Left lobe of liver (tissue), 2 donors: ENCODE measurements at regions not wholly inside any gene's neighbourhood (a gene's known extent, or its start where the extent isn't known, plus 50 kb on each side); places are given as distances from the start of the nearest gene placed in this dataset.

Experiments
- ATAC-seq: fragments of 200-7000 bp; cut with Tn5 transposase; one replicate; pipeline ENCODE4 v1.9.1; 2020; ENCODE audit warnings: mild to moderate bottlenecking, moderate library complexity
- DNase-seq: peaks from one replicate; pipeline ENCODE4 v3.0.0-alpha.2; 2020; ENCODE audit warnings: low spot score
- donor health status: DM: no; HTN: no; CAD: no; lungs with moderate emphysema.
- donor health status: DM: no; HTN: yes; CAD: no.

DNA sequence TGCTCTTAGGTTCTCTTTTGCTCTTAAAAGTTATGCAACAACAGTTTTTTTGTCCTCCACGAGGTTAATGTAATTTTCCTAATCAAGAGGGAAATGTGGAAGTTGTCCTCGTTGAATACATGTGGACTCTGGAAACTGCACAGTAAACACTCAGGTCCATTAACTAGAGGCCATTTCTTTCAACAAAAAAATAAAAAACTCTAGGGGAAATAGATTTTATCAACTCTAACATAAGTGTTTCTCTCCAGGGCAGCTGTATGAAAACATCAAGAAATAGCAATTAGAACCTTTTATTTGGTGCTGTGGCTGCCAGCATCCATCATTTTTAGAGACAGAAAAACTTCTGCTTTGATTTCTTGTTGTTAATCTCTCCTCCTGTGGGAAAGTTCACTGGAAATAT lies 288.6 kb downstream of the ICE1 start:
- no peak for DNase-seq
- ATAC-seq, result no peak

DNA sequence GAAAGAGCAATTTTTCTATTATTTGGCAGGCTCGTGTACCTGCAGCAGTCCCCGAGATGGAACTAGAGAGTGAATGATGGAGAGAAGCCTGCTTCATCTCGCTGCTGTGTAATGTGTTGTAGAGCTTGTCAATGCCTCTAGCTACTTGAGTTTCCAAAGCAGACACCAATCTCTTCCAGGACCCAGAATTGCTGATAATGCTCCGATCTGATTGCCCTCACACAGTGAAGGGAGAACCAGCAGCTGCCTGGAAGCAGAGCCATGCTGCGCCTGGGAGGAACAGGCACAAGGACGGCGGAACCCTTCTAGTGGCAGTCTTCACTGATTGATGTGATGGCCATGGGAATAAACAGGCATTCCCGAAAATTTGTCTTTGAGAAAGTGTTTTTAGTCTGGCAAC lies 288.0 kb downstream of the ICE1 start:
- ATAC-seq (no peak), DNase-seq (no peak)

DNA sequence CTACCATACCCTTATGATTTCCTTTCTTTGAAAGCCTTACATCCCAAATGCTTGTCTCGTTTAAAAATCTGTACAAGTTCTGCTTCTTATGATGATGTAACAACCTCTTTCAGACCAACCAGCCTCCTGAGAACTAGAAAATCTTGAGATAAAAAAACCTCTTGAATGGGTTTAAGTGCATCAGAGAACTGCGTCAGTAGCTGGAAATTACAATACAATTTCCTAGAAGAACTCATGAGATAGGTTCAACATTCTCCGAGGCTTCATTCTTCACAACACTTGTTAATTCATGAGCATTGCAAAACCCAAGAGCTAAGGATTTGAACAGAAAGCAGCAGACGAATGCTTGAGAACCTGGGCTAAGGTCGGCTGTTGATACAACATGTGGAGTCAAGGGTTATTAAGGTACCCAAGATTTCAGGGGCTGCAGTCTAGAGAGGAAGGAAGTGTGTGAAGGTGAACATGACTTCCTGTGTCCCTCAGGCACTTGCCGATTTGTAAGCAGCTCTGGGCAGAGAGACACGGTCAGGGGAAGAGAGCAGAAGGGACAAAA lies 286.0 kb downstream of the ICE1 start:
- ATAC-seq (no peak), DNase-seq (no peak)

DNA sequence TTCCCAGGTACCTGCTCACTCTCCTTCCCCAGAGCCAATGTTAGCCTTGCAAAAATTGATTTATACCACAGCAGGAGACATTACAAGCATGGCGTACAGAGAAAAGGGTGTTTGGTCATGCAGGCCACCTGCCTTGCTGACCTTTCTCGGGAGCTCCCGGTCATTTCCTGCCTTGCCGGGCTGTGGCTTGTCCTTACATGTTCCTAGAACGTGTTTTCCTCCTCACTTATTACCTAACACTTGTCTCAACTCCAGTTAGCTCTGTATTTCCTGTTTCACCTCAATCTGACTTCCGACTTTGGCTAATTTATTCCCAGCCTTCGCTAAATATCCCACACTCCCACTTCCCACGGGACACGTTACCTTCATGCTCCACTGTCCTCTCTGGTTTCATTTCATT lies 282.5 kb downstream of the ICE1 start:
- no peak for ATAC-seq
- DNase-seq, result no peak

DNA sequence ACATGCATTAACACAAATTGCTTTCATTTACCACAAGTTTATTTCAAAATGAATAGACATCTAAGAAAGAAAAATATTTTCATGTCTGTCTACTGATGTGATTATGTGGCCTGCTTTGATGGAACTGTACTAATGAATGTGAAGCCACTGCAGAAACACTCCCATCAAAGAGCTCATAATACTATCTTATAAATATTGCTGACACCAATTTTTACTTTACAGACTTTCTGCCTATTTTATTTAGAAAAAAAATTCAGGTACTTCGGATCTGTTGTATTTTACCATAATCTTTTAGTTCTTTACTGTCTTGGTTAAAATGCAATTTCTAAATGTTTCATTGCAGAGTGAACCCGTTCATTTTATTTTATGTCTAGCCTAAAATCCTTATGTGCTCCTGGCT lies 281.9 kb downstream of the ICE1 start:
- DNase-seq (no peak), ATAC-seq (no peak)

DNA sequence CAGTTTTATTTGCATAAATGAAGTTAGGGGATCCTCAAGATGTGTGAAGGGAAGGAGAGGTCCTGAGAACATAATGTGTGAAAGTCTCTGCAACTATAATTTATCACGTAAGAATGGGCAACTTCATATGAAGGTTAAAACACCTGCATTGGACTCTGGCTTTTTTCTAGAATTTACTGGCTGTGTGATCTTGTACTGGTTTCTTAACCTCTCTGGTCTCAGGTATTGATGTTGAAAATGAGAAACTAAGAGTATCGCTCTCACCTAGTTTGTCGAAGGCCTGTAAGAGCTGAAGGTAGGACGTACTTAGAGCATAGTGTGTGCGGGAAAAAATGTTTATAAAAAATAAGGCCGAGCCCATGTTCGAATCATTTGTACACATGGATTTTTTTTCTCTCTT lies 280.5 kb downstream of the ICE1 start:
- DNase-seq (no peak), ATAC-seq (no peak)

DNA sequence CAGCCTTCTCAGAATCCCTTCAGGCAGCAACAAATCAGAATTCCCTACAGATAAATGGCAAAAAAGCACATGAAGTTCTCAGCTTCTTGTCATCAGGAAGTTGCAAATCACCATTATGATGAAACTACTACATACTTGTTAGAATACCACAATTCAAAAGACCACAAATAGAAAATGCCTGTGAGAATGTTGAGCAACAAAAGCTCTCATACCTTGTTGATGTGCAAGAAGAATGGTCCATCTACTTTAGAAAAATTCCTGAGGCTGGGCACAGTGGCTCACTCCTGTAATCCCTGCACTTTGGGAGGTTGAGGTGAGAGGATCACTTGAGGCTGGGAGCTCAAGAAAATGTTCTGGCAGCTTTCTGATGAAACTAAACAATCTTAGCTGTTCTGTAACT lies 278.1 kb downstream of the ICE1 start:
- ATAC-seq (no peak), DNase-seq (no peak)

DNA sequence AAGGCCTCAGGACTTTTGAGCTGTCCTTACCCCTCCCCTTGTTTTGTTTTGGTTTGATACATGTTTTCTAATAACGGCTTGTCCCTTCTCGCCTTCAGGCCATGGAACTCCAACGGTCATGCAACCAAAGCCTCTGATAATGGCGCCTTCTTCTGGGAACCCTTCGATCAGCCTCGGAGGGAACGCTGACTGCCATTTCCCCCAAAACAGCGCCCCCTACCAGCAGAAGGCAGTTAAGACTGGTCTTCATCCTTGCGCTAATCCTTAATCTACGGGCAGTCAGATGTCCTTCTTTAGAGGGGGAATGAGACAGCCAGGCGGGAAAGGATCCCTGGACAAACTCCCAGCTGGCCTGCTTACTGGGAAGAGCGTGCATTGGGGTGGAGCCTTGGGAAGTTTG lies 276.6 kb downstream of the ICE1 start:
- DNase-seq (no peak), ATAC-seq (no peak)

DNA sequence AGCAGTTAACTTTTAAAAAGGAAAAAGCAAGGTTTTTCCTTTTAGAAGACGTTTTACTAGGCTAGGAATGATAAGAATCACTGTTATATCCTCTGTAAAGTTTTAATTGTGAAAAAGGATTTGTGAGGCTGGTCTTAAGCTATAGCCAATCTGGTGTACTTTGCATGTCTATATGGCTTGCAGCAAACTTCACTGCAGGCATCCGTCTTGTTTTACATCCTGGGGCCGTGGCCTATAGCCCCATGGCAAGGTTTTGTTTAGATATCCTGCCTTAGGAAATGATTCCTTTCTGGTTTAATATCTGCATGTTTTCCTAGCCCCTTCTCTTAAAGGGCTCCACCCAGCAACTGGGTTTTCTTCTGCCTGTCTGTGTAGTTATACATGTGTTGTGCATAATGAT lies 272.8 kb downstream of the ICE1 start:
- ATAC-seq, result no peak

DNA sequence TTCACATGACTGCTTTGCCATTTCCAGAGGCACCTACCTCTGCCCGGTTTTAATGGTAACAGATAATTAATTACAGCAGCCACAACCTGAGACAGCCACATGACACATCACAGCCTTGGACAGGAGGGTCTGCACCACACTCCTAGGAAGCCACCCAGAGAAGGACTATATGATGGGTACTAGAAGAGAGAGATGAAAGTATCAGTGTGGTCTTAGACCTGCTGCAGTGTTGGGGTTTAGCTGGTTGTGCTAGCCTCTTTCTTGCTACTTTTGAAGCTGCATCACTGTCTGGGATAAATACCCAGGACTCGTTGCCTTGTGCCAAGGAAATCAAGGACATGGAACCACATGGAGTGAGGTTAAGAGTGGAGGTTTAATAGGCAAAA lies 266.4 kb downstream of the ICE1 start:
- no peak for ATAC-seq

More for the DNA sequence above, 272.8 kb downstream of the ICE1 start:
- DNase-seq, result no peak

DNA sequence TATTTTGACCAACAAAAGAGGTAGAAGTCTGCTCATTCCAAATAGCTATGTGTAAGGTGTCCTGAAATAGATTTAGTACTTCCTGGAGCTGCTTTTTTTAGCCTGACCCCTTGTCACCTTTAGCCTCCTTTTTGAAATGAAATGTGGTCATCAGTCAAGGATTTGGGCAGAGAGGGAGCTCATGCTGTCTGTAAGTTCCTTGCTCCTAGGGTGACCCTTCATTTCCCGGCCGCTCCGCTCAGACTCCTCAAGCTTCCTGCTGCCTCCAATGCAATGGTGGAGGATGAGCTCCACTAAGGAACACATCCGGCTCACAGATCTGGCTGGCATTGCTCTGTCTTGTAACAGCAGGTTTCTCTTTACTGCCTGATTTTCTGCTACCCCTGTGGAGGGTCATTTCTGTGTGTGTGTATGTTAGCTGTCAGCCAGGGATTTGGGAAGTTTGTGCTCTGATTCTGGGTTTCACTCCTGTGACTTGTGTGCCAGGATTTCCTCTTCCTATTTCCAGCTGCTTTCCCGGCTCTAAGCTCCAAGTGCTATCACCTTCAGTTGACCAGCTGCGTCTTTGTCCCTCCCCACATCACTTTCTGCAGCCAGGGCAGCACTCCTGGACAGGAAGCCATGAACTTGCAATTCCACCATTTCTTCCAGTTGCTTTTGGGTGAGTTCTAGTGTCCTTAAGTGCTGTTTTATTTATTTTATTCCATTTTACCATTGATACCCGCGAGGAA lies 265.9 kb downstream of the ICE1 start:
- no peak for DNase-seq

More for the DNA sequence above, 266.4 kb downstream of the ICE1 start:
- DNase-seq, result no peak

DNA sequence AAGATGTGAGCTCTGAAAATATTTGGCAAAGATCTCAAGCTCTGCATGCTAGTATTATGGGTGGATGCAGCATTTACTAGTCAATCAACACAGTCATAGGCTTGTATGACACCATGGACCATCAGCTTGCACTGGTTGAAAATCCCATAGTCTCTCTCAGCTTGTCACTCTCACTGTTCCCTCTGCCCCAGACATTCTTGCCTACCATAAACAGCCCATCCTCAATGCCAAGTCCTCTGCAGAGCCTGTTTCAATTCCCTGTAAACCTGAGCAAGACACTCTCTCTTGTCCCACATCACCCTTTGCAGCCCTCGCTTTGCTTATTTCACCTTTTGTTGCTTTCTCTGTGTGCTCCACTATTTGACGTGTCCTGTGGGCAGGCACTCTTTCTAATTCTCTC lies 264.6 kb downstream of the ICE1 start:
- no peak for DNase-seq
- ATAC-seq, result no peak

More for the DNA sequence above, 265.9 kb downstream of the ICE1 start:
- peak; percentile 58 for ATAC-seq

DNA sequence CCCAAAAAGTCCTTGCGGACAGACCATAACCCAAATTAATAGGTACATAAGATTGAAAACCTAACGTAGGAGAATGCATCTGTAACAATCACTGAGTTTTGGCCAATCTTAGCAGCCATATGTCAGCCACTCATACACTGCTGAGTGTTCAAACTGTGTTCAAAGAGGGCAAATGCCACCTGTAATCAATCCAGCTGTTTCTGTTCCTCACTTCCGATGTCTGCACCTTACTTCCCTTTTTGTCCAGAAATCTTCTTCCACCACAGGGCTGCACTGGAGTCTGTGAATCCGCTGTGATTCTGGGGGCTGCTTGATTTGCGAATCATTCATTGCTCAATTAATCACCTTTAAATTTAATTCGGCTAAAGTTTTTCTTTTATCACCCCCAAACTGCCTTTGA lies 263.9 kb downstream of the ICE1 start:
- ATAC-seq (no peak), DNase-seq (no peak)

DNA sequence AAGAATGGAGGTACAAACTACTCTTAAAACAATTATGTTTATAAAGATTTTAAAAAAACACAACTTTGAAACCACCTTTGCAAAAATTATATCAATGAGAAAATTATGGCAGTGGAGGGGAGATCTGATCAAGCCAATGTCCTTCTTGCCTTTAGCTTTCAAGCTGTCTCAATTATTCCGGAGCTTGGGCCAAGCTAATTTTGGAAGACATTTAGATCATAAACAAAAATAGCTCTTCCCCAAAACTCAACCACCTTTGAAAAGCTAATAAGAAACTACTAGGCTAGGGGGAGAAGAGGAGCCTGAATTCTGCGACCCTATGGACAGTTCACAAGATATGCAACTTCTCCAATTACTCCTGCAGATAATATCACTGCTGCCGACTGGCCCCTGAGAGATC lies 263.3 kb downstream of the ICE1 start:
- no peak for ATAC-seq
- DNase-seq, result no peak

DNA sequence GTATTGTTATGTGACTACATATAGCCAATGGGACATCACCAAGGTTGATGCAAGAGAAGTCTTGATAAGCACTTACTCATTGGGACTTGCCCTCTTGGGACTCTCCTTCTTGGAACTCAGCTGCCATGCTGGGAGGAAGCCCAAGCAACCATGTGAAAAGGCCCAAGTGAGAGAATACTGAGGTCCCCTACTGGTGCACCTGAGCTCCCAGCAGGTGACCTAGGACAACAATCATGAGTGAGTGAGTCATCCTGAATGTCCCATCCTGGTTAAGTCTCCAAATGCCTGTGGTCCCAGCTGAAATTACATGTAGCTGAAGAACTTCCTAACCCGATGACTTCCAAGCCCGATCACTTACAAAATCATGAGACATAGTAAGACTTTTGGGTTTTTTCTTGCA lies 260.7 kb downstream of the ICE1 start:
- ATAC-seq, result no peak

DNA sequence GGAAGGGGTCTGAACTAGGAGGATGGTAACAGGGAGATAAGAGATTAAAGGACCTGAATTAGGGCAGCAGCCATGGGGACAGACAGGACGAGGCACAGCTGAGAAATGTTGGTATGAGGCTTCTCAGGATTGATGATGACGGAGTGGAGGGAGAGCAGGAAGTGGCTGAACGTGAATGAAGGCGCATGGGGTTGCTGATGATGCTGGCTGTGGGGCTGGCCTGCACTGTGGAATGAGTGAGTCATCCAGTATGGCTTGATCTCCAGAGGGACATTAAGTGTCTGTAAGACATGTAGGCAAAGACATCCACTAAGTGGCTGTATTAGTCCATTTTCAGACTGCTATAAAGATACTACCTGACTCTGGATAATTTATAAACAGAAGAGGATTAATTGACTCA lies 256.4 kb downstream of the ICE1 start:
- DNase-seq (no peak), ATAC-seq (peak; percentile 37)

More for the DNA sequence above, 260.7 kb downstream of the ICE1 start:
- no peak for DNase-seq

DNA sequence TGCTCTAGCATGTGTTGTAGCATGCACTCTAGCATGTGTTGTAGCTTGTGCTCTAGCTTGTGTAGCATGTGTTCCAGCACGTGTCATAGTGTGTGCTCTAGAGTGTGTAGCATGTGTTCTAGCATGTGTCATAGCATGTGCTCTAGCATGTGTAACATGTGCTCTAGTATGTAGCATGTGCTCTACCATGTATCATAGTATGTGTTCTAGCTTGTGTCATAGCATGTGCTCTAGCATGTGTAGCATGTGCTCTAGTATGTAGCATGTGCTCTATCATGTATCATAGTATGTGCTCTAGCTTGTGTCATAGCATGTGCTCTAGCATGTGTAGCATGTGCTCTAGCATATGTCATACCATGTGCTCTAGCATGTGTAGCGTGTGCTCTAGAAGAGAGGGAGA lies 255.3 kb downstream of the ICE1 start:
- no peak for ATAC-seq
- no peak for DNase-seq

DNA sequence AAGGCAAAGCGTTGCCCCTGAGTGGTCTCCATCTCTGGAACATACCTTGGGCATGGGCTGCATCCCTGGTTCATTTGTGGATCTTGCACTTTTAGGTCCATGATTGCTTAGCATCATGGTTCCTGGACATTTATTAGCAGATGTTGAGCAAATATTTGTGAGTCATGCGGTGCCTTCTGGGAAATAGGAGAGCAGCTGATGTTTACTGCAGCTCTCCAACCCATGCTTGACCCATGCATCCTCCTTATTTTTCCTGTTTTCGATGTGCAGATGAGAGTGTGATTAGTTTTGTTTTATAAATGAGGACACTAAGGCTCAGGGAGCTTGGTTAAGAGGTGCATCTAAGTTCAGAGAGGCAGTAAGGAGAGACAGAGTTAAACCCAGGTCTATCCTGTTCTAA lies 253.7 kb downstream of the ICE1 start:
- DNase-seq (no peak), ATAC-seq (no peak)

DNA sequence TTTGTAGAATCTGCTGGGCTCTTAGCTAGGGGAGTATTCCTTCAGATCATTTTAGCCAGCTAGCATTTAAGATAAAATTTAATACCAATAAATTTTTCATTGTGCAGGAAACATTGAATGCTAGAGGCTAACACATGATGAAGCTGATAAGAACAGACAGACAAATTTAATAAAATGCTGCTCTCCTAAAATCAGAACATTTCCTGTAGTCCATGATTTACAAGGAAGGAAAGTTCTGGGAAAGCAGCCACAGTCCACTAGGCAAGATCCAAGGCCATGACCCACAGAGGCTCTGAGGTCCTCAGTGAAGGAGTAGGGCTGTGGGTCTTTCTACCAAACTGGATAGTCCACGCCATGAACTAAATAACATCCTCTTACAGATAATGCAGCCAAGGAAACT lies 253.0 kb downstream of the ICE1 start:
- no peak for DNase-seq
- no peak for ATAC-seq

DNA sequence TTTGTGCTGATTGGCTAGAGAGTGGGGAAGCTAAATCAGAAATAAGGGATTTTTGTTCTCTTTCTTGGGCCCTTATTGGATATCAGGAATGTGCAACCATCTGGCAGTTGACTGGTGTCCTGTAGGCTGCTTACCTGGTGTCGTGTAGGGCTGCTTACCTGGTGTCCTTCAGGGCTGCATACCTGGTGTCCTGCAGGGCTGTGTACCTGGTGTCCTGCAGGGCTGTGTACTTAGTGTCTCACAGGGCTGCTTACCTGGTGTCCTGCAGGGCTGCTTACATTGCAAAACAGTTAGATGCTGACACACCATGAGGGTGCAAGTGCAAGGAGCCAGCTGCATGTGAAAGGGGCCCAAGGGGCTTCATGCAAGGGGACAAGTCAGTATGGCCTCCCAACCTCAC lies 249.3 kb downstream of the ICE1 start:
- DNase-seq (no peak), ATAC-seq (no peak)

DNA sequence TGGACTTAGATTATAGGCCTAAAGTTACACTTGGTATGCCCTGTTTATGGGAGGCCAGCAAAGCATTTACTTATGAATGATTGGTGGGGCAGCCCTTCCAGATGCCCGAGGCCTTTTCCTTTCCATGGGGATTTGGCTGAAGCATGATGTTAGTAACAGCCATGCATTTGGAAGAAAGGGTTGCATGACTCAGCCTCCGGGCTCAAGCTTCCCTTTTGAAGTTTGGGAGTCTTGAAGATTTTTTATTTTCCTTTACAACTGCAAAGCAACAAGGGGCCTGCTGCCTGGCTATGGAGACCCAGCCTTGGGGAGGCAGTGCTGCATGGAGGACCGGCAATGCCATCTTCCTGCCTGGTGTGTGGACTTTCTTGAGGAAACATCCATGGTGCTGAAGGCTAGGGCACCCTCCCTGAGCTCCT lies 244.7 kb downstream of the ICE1 start:
- ATAC-seq (no peak), DNase-seq (no peak)

DNA sequence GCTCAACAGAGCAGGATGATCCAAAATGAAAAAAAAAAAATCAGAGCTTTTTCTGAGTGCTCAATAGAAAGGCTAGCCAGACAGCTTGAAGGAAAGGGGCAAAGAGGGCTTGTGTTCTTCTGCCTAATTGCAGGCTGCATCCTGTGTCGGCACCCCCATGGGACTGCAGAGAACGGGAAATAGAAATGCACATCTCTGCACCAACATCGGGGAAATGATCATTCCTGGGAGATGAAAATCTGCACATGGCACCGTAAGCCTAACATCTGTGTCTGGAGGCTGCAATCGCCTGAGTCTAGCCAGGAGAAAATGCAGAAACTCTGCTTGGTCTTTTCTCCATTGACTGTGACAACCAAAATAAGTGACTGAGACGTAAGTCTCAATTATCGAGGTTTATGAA lies 243.9 kb downstream of the ICE1 start:
- ATAC-seq, result no peak
- no peak for DNase-seq

DNA sequence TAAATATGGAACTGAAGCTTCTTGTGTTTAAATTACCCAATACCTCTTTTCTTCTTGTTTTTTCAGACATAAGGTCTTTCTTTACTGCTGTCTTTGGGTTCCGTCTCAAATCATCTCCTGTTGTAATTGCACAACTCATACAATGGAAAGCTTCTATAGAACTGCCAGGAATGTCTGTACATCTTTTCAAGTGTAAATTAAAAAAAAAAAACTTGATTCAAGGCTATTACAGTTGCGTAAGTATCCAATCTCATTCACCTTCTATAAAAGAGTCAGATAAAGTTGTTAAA lies 243.5 kb downstream of the ICE1 start:
- DNase-seq (no peak), ATAC-seq (no peak)
